ENCODE measurements at regions not wholly inside any gene's neighbourhood (a gene's known extent, or its start where the extent isn't known, plus 50 kb on each side); places are given as distances from the start of the nearest gene placed in this dataset.
A peak's percentile ranks its signal among the peaks of the same experiment; 100 is the strongest.

DNA sequence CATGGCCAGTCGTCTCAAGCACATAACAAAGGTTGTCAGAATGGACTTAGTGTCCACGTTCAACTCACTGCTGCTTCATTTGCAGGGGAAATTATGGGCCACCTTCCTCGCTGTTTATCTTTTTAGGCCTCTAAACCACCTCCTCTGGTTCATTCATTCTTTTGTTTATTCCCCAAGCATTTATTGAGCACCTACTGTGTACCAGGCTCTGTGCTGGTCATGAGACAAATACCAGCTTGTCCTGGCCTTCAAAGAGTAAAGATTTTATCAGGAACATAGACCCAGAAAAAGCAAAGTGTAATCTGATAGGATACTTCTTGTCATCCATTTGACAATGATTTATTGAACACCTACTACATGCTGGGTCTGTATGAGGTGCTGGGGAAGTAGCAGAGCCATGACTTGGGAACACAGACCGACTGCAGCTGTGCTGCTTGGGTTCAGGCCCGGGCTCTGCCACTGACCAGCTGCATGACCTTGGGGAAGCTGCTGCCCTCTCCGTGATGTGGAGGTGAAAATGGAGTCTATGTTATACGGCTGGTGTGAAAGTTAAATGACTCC lies 63.4 kb upstream of the SLC6A6 start:
- DNase-seq, result no peak

DNA sequence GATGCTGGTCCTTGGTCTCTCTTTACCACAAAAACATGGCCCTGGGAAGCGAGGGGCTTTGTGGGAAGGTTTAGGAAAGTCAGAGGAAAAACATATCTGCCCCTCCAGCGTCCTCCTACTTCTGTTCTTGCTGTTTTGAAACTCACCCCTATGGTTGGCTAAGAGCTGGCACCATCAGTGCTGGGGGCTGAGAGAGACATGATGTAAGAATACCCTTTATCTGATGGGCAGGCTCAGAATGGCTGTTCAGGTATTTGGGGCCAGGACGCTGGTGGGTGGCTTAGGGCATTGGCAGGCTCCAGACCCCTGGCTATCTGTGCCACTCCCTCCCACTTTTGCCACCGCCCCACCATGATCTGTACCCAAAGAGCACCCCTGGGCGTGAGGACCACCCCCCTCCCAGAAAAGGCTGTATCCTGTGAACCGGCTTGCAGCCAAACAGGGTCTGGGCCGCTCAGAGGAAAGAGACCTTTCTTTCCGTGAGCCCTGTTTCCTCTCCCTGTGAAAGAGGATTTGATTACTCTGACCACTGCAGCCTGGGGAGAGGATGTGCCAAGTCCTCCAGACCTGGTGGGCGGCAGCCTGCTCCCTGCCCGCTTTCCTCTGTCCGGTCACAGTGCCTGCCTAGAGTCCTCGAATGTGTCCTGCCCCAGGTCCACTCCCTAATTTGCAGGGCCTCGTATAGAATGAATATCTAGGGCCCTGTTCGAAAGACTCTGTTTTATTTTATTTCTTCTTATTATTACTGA lies 61.3 kb upstream of the SLC6A6 start:
- no peak for DNase-seq

DNA sequence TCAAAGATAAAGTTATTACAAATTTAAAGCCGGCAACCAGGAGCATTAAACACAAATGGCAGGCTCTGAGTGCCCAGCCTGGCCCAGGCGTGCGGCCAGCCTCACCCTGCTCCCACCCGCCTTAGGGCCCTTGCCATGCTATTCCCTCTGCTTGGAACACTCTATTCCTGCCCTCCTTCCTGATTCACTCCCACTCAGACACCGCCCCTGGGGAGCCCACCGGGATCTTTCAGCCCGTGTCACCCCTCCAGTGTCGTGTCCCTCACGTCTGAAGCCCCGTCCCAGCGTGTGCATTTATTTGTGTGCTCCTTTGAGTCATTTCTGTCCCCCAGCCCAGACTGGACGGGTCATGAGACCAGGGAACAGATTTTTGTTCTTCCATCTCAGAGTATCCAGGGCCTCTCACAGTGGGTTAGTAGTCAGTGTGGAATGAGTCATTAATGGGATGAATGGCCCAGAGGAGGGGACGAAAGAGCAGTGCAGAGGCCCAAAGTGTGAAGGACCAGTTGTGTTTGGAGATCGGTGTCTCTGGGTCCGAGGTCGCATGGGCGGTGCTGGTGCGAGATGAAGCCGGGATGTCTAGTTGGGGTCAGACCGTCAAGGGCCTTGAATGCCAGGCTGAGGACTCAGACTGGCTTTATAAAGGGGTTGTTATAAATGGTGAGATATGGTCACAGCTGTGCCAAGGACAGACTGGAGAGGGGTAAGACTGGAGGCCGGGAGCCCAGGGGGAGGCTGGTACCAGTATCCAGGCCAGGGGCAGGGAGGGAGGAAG lies 58.9 kb upstream of the SLC6A6 start:
- DNase-seq, result no peak

DNA sequence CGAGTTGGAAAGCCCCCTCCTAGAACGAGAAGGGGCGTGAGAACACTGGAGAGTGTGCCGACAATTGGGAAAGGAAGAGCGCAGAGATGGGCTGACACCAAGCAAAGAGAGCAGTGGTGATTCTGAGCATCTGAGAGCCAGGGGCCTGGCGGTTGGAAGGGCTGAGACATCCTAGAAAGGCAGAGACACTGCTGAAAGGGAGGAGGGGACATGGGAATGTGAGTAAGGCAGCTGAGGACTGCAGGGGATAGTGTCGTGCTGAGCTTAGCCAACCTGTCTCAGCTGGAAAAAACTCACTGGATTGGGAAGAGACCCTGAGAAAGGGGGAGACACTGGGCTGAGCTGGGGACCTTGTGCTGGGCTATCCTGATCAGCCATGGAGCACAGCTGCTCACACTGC lies 58.1 kb upstream of the SLC6A6 start:
- no peak for DNase-seq

DNA sequence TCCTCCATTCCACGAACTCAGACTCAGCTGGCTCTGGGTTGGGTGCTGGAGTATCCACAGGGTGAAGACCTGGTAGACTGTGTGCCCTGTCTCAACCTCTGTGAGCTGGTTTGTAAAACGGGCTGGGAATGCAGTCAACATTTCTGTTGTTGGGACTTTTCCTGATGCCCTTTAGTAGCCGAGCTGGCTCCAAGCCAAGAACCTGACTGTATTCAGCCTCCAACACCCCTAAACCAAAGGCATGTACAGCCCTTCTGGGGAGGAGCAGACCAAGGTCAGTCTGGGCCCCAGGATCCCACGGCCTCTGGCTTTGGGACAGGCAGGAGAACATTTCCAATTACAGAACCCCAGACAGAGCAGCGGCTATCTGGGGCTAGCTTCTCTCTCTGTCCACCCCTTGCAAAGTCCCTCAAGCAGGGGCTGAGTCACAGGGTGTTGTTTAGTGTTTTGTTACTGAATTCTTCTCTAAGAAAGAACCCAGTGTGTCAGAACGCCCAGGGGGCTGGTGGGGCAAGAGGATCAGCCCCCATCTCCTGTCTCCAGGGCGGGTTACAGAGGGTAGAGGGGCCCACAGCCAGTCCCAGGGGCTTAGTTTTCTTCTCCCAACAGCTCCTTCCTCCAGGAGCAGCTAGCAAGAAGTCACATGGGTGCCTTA lies 56.8 kb upstream of the SLC6A6 start:
- DNase-seq, result no peak

DNA sequence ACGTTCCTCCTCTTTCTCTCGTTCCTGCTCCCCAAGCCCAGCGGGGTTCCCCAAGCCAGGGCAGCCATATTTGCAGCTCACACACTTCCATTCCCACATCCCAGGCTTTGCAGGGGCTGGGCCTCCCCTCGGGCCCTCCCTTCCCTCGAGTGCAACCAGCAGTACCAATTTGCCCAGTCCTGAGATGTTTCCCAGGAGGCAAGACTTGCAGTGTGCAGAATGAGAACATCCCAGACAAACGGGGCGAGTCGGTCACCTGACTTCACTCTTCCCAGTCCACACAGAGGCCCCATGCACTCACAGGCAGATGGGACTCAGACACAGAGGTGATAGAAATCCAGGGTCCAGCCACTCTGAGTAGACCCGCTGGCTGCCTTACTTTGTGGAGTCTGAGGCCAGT lies 56.2 kb upstream of the SLC6A6 start:
- no peak for DNase-seq

DNA sequence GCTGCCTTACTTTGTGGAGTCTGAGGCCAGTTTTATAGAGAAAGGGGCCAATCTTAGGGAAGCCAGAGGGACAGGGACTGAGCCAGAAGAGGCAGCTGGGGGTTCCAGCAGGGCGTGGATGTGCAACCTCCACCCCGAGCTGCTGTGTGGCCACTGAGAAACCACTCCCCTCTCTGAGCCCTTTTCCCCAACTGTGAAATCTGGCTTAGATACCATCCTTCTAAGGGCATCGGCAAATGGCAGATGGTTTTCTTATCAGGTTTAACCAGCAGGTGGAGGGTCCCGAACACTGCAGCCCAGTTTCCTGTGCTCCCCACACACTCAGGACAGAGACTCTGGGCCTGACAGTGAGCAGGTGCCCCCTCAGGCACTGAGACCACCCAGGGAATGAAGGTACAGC lies 55.8 kb upstream of the SLC6A6 start:
- peak; percentile 4 for DNase-seq

DNA sequence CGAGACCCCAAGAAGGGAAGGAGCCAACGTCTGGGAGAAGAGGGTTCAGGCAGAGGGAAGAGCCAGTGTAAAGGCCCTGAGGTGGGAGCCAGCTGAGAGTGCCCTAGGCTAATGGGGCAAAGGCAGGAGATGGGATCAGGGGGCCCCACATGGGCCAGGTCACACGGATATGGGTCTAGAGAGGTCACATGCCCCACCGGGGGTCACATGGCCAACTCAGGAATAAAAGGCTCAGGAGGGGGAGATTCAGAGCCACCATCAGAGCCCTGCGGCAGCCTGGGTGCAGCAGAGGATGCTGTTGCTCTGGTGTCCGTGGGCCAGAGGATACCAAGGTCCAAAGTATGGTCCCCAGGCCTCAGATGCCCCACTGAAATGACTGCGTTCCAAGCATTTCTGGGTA lies 55.3 kb upstream of the SLC6A6 start:
- no peak for DNase-seq

DNA sequence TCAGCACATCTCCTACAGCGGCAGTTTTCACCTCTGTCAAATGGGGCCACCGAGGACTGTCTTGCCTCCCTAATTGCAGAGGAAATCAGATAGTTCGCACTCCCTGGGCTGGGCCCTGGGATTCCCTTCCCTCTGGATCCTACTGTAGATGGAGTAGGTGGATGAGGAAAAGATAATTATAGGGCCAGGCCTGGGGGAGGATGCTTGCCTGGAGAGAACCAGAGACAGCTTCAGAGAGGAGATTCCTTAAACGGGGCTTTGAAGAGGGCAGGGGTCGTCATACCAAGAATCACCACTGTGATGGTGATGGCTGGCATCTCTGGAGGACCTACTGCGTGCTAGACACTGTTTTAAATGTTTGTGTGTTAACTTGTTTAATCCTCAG lies 50.8 kb upstream of the SLC6A6 start:
- no peak for DNase-seq

DNA sequence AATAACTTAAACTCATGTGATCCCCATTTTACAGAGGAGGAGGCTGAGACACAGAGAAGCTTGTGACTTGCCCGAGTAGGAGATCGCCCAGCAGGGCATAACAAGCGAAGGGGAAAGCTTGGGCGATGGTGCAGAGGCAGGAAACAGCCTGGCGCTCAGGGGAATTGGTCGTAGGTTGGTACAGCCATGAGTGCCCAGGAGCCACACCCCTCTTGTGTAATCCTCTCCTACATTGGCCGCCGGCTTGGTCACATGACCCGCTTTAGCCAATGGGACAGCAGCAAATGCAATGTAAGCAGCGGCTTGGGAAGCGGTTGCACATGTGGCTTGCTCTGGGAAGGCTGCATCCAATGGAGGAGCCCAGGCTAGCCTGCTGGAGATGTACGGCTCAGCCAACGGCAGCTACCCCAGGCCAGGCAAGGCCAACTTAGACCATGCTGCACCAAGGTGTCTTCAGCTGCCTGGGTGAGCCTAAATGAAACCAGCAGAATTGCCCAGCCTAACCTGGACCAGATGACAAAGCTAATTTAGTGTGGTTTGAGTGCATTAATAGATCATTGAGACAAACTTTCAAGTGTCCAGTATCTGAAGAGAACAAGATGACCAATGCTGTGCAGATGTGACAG lies 50.3 kb upstream of the SLC6A6 start:
- peak; percentile 33 for DNase-seq

Measured in hematopoietic multipotent progenitor cell treated with erythropoietin and hydrocortisone succinate and interleukin-3 and kit ligand, for 8 days (in vitro differentiated cells).